HG03097 (cell line): ENCODE measurements at regions not wholly inside any gene's neighbourhood (a gene's known extent, or its start where the extent isn't known, plus 50 kb on each side); places are given as distances from the start of the nearest gene placed in this dataset.
A peak's percentile ranks its signal among the peaks of the same experiment; 100 is the strongest.

Source experiments
- ATAC-seq: cut with Tn5 transposase; IDR thresholded peaks from one replicate; pipeline ENCODE4 v1.9.1; 2021; ENCODE audit not compliant: unreplicated experiment, low FRiP score

DNA sequence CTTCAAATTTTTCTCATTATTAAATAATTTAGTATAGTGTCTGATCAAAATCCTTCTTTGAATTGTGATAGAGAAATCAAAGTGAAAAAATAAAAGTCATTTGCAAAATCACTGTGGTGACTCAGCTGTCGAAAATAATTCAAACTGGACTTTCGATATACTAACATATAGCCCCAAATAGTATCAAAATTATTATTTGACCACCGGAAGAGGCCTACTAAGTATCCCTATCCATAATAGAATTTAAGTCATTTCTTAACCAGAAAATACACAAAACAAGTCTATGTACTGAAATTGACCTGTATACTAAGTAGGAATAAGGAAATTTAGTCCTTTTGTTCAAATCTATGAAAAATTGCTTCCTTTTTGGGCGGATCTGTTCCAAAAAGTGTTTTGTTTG is 180.7 kb downstream of the MRPL39 start:
- no peak for ATAC-seq

DNA sequence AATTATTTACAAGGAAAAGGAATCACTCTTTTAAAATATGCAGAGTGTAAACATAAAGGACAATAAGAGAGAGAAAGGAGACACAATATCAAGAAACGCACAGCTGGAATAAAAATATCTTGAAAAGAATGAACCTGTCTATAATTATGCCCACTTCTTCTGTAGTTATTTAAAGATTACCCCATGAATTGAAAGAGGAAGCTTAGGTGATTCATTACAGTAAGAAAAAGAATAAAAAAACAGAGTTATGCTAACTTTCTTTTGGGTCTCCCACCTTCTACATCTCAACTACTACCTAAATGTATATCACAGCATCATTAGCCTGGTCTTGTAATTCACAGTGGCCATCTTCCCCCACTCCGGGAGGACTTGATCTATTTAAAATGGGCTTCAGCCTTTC is 182.1 kb downstream of the MRPL39 start:
- ATAC-seq: no peak

DNA sequence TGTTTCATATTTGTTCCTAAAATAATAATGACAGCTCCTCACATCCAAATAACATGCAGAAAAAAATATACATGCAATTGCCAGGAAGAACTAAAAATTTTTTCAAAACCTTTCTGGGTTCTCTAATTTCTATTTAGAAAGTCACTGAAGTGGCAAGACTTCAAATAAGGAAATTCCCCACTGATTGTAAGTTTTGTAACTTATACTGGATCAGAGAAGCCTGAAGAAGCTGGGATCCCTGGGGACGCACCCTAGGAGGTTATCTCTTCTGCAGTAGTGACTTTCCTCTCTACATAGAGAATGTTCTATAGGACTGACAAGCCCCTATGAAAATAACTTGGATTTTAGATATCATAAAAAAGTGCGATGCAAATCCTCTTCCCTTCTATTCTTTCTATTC is 182.6 kb downstream of the MRPL39 start:
- ATAC-seq: no peak

DNA sequence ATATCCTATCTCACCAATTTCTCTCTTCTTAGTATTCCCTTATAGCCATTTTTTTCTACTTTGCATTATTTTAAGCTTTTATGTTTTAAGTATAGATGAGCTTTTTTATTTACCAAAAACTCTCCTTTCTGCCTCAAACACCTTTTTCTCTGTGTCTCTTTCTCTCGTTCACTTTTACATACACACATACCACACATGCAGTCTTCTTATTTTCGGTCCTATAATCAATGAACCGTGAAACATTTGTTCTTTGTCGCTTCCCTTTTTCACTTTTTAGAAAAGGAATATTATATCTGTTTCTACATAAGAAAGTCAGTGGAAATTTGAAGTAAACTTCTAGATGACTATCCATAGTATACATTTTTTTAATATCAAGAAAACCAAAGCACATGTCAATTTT is 183.2 kb downstream of the MRPL39 start:
- no peak for ATAC-seq

DNA sequence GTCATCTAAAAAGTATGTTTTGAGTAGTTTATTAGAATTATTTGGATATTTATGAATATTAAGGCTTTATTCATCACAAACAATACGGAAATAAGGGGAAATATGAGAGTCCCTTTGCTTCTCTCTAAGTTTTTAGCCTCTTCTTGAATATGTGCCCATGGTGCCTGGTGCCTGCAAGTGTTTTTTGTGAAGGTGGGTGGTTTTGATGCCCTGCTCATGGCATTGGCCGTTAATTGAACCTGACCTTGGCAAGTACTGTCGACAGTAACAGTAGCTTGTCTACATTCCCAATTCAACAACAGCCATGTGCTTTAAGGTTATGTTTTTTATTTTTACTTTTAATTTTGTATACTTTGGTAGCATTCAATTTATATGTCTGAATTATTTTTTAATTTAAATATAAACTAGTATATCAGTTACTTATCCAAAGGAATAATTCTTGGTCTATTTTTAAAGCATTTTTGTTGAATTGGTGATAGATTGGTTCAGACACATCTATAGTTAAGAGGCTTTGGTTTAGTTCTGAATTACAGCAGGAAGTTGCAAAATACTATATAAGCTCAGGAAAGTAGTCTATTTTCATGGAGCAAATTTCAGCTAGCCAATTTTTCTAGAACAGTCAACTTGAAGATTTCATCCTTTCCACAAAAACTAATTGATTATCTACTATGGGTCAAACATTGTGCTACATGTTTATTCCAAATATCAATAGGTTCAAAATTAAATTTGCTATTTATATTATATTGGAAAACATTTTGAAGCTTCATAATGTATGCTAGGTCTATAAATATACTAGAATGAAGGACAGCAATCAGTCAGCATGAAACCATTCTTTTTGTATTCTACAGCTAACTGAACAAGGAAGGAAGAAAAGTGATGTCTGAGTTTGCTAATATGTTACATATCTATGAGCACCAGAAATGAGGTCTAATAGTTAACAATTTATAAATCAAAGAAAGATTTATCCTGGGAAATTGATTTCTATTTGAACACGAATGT is 184.4 kb downstream of the MRPL39 start:
- no peak for ATAC-seq

DNA sequence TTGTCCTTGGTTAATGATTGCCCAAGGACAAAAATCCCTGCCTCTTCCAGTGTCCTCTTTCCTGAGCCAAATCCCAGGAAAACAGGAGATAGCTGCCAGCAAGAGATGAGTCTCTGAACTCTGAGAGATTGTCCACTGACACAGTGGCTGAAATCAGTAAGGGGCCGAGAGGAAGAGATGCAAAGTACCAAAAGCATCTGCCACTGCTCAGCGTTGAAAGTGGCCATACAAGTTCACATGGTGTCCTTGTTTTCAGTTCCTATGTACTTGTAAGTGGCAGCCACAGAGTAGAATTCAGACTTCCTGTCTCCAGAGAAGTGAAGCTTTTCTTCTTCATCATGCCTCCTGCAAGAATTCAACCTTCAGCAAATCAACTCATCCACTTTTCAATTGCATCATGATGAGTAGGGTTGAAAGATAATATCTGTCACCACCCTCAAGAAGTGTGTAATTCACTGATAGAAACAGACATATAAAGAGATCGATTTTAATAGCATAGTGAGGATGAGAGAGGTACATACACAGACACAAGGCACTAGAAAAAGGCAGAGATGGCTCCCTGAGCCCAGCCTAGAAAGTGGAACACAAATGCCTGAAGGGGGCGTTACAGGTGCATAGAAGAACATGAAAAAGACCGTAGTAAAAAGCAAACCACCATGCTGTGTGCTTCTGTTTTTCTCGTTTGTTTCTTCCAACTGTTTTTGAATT is 185.8 kb downstream of the MRPL39 start:
- peak; percentile 70 for ATAC-seq

DNA sequence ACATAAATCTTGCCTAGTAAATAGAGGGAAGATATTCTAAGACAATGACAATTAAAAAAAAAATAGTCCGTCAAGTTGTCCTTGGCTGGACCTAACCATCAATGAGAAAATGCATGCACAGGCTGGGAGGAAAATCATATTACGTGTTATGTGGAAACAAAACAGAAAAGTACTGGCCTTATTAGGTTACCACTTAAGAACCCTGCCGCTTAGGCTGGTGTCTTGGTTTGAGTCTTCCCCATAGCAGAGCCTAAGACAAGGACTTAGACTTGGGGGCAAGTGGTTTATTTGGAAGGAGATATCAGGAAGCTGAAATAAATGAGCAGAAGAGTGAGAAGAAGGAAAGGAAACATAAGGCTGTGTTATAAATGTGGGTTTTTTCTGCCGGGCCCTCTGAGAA is 186.4 kb downstream of the MRPL39 start:
- no peak for ATAC-seq

DNA sequence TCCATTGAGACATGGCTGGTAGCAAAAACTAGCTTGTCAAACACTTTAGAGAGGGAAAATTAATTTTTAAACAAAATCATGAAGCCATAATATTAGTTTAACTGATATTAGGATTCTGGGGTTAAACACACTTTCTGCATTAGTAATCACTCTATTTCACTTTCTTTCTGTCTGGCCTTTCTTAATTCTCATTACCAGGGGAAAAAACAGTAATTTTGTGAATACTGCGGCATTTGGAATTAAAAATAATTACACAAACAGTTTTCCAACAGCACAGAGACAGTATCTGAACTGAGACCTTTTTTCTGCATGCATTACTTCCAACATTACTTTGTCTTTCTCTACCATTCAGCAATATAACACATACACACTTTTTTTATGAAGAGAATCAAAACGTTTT is 190.6 kb downstream of the MRPL39 start:
- no peak for ATAC-seq

DNA sequence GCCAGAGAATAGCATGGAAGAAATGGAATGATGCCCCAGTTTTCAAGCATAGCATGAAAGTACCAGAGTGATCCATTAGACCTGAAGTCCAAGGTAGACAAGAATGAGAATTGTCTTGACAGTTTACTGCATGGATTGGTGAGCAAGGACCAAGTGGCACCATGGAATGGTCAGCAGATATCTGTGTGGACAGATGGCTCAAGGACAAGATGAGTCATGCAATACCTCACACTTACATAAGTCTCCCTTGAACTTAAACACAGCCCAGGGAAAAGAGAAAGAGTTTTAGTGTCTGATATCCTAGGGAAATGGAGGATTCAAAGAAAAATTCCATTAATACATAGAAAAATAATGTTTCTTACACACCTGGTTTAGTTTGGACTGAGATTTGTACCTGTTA is 195.2 kb downstream of the MRPL39 start:
- ATAC-seq: no peak

DNA sequence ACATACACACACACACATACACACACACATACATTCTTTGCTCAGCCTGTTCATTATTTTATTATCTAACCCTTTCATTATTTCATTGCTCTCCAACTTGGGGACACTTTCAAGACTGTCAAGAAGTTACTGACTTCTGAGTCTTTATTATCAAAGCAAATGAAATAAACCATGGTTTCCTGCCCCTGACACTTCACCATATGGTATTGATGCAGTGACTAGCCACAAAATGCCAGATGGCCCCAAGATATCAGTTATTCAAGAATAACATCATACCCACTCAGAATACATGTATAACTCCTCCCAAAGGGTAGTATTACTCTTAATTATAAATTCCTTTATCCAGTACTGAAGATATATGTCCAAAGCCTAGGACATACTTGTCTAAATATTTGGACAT is 197.3 kb downstream of the MRPL39 start:
- no peak for ATAC-seq

DNA sequence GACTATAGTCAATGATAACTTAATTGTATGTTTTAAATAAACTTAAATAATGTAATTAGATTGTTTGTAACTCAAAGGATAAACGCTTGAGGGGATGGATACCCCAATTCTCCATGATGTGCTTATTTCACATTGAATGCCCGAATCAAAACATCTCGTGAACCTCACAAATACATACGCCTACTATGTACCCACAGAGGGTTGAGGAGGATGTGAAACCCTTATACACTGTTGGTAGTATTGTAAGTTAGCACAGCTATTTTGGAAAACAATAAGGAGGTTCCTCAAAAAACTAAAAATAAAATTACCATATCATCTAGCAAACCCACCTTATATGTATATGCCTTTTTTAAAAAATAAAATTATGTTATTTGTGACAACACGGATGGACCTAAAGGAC is 198.6 kb downstream of the MRPL39 start:
- ATAC-seq: no peak

DNA sequence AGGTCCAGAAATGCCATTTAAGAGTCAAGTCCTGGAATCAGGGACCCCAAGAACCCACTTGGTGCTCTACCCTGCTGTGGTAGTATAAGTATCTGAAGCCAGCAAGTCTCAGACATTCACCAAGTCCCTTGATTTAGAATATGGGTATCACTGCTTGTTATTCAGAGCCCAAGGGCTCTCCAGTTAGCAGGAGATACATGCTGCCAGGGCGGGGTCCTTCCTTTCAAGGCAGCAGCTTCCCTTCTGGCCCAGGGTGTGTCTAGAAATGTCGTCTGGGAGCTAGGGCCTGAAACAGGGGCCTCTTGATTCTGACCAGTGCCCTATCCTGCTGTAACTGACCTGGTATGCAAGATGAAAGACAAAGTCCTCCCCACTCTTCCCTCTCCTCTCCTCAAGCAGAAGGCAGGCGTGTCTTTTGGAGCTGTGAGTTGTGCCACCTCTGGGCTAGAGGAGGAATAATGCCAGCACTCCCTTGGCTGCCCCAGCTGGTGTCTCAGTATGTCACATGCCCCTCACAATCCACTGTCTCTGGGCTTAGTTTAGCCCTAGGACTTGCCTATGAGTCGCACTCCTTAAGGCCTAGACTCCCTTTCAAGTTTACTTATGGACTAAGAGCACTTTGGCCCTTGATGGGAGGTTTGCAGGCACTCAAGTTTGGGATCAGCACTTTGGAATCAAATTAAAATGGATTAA is 200.2 kb downstream of the MRPL39 start:
- ATAC-seq: no peak

DNA sequence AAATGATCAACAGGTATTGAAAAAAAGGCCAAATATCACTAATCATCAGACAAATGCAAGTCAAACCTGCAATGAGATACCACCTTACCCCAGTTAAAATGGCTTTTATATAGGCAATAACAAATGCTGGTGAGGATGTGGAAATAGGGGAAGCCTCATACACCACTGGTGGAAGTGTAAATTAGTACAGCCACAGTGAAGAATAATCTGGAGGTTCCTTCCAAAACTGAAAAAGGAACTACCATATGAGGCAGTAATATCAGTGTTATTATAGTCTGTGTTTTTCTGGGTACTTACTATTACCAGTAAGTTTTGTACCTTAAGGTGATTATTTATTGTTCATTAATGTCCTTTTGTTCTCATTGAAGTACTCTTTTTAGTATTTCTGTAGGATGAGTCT is 201.3 kb downstream of the MRPL39 start:
- no peak for ATAC-seq

DNA sequence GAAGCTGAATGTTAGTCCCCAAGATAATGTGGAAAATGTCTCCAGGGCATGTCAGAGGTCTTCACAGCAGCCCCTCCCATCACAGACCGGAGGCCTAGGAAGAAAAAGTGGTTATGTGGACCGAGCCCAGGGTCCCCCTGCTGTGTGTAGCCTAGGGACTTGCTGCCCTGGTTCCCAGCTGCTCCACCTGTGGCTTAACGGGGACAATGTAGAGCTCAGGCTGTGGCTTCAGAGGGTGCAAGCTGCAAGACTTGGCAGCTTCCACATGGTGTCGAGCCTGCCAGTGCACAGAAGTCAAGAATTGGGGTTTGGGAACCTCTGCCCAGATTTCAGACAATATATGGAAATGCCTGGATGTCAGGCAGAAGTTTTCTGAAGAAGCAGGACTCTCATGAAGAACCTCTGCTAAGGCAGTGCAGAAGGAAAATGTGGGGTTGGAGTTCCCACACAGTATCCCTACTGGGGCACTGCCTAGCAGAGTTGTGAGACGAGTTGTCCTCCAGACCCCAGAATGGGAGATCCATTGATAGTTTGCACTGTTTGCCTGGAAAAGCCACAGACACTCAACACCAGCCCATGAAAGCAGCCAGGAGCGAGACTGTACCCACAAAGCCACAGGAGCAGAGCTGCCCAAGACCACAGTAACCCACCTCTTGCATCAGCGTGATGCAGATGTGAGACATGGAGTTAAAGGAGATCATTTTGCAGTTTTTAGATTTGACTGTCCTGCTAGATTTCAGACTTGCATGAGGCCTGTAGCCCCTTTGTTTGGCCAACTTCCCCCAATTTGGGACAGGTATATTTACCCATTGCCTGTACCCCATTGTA is 204.9 kb downstream of the MRPL39 start:
- no peak for ATAC-seq

DNA sequence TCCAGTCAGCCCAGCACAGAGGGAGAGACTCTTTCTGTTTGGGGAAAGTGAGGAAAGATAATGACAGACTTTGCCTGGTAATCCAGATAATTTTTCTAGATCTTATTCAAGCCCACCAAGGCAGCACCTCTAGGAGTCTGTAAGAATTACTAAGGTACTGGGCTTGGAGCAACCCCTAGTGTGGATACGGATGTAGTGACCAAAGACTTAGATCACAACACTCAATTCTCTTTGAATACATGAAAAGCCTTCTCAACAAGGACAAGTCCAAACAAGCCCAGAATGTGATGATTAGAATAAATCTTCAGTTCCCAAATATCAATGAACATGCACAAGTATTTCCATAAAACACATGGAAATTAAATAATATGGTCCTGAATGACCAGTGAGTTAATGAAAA is 206.9 kb downstream of the MRPL39 start:
- no peak for ATAC-seq

DNA sequence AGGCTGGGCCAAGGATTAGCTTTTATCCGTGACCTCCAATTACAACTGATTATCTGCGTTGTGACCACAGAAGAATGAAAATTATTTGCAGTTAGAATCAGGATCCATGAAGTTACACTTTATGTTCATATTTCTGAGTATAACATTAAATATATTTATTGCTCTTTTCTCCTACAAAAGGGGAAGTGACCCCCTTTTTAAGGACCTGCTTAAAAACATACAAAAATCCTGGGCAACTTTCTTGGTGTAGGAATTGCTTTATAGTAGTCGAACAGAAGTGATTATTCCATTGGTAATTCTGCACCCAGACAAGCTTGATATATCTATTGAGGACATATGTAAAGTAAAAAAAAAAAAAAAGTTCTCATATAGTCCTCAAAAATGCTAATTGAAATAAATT is 208.7 kb downstream of the MRPL39 start:
- ATAC-seq: no peak

DNA sequence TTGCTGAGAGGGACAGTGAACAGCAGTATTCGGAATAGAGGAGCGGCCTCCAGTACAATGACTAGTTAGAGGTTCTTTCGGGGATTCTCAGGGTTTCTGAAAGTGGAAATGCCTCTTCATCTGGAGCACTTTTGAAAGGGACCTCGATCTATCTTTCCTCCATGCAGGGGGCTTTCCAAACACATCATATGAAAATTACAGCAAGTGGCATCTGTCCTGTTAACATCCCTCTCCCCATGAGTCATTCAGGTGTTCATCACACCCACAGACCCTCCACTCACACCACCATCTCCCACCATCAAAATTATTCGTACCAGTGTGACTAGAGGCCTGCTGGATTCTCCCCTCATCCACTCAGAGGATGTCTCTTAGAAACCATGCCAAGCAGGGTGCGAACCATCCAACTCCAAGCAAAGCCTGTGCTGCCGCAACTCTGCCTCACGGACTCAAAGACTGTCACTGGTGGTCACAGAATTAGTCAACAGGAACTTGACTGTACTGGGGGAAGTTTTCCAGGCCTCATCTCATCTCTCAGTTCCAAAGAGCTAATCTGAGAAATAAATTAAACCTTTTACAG is 211.1 kb downstream of the MRPL39 start:
- ATAC-seq: peak; percentile 74

DNA sequence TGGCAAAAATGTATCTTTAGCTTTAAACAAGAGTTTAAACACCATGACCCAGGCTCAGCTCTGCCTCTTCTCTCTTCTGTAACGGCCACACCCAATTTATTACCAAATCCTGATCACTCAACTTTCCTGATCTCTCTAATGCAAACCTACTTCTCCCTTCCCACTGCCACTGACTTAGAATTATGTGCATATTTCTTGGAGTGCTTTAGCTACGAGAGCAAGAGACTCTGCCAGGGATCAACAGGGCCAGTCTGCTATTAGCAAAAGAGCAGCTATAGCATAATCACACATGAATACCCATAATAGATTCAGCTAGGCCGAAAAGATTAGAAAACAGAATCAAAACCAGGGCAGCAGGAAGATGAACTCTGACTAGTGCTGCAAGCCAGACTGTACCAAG is 215.5 kb downstream of the MRPL39 start:
- no peak for ATAC-seq

DNA sequence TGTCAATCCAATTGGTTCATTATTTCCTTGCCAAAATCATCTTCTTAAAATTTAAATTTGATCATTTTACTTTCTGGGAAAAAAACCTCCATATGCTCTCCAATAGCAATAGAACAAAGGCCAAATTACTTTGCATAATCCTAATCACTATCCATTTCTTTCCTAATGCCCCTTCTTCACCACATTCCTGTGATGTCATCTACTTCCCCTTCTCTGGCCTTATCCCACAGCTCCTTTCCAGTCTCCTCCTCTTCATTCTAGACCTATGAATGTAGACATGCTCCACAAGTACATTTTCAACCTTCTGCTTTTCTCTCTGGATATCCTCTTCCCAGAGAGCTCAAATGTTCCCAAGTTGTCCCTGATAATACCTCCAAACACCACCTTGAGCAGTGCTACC is 216.6 kb downstream of the MRPL39 start:
- no peak for ATAC-seq

DNA sequence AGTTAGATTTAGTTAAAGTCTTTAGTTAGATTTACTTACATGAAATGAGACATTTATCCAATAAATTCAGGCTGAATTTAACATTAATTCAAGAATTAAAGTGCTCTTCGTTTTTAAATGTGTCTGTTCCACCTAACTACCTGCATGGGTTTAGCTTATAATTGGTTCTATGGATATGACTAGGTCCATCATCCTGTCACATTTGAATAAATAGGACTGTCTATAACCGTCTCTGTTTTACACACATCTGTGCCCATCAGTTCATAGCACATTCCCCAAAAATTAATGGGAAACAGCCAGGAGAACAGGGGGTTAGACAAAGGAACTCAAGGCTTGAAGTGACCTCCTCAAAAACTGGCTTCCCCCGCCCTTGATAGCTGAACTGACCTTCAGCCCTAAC is 219.6 kb downstream of the MRPL39 start:
- no peak for ATAC-seq
